HG03103 (cell line): ENCODE measurements at regions not wholly inside any gene's neighbourhood (a gene's known extent, or its start where the extent isn't known, plus 50 kb on each side); places are given as distances from the start of the nearest gene placed in this dataset.
"Not testable (repeated sequence)": the region's sequence is repeated elsewhere in the genome, so short reads cannot be mapped to it uniquely, and the experiment has no call there.

Source experiments
- ATAC-seq: cut with Tn5 transposase; IDR thresholded peaks from one replicate; pipeline ENCODE4 v1.9.1; 2021; ENCODE audit warnings: low read depth; ENCODE audit not compliant: unreplicated experiment

DNA sequence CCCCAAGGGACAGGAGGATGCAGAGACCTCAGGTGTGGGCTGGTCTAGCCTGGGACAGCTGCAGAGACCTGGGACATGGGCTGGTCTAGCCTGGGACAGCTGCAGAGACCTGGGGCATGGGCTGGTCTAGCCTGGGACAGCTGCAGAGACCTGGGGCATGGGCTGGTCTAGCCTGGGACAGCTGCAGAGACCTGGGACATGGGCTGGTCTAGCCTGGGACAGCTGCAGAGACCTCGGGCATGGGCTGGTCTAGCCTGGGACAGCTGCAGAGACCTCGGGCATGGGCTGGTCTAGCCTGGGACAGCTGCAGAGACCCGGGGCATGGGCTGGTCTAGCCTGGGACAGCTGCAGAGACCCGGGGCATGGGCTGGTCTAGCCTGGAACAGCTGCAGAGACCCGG is 310.8 kb downstream of the TEX29 start:
- not testable (repeated sequence) for ATAC-seq

DNA sequence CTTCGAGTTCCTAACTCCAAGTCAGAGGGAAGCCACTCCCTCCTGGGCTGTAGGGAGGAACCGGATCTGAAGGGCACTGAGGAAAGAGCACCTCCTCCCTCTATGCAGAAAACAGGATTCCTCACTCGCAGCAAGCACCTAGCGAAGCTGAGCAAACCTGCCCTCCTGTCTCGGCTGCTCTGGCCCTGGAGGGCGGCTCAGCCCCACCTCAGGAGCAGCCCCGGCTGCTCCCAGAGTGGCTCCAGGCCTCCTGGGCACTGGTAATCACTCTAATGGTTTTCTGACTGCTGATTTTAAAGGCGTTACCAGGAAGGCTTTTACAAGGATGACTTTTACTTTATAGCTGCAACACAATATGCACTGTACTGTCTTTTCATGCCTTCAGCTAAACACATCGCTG is 312.5 kb downstream of the TEX29 start:
- no peak for ATAC-seq

GRCh38 chr13:111633401-111633800 is 313.0 kb downstream of the TEX29 start:
- ATAC-seq = no peak

- ATAC-seq = no peak
These were observed 314.0 kb downstream of the TEX29 start for GRCh38 chr13:111634410-111634809.

- ATAC-seq = no peak
These were observed 315.8 kb downstream of the TEX29 start for GRCh38 chr13:111636271-111636670.

GRCh38 chr13:111636804-111637203 is 316.4 kb downstream of the TEX29 start:
- no peak for ATAC-seq

GRCh38 chr13:111637365-111637764 is 316.9 kb downstream of the TEX29 start:
- no peak for ATAC-seq

- no peak for ATAC-seq
These were observed 317.8 kb downstream of the TEX29 start for GRCh38 chr13:111638233-111638632.

DNA sequence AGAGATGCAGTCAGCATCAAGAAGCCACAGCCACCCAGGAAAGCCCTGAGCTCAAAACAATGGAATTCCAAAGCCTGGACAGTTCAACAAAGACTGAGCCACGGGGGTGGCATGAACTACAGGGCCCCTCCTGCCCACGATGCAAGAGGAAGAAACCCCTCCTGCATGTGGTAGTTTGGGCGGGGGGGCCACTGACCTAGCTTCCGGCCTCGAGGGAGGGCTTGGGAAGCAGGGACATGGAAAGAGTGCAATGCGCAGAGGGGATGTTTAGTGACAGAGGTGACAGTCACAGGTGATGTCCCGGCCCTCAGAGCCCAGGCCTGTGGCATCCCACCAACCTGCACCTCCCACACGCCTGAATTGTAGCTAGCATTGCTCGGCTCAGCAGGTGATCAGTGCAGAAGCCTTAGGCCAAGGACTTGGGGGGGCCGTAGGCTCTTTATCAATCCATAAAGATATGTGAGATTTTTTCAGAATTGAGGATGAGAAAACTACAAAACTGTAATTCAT is 318.8 kb downstream of the TEX29 start:
- no peak for ATAC-seq

DNA sequence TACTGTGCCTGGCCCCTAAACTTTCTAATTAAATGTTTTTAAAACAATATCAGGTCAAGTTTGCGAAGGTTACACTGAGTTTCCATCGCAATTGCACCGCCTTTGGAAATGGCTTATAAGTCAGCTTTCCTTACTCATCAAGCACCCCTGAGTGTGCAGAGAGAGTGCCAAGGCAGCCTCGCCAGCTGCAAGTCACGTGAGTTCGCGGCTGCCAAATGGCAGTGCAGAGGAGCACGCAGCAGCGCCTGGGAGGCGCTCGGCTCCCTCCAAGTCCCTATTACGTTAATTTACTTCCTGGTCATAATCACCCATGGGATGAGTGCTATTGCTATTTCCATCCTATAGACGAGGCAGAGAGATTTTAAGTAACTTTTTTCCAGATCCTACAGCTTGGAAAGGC is 319.6 kb downstream of the TEX29 start:
- no peak for ATAC-seq

DNA sequence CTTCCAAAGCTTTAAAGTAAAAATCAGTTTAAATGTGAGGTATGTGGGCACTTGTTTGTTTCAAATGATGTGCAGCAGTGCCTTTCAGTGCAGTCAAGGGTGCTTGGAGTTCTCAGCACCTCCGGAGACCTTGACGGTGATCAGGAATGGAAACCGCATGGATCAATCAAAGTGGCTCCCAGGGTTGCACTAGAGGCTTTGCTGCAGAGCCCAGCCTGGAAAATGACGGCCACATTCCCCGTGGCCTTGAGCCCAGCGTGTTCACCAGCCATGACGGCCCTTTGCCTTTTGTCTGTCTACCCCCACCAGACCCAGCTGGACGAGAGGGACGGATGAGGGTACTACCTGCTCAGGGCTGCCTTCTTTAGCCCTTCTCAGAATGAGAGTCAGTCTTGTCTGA is 320.0 kb downstream of the TEX29 start:
- ATAC-seq = no peak

- no peak for ATAC-seq
These were observed 321.8 kb downstream of the TEX29 start for GRCh38 chr13:111642156-111642767.

GRCh38 chr13:111644750-111645149 is 324.3 kb downstream of the TEX29 start:
- no peak for ATAC-seq

DNA sequence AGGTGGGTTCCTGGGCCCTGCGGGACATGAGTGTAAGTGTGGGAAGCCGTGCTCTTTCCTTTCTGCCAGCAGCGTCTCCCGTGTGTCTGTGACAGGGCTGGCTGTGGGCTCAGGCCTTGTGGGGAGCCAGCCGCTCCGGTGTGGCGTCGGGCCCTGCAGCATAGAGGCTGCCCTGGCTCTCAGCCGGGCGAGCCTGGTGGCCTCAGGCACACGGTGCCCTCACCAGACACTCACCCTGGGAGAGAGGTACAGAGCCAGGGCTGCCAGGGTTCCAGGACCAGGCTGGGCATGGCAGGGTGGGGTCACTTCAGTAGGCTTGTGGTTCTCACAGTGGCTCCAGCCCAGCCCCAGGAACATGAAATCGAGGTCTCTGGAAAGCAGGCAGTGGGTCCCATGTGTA is 324.8 kb downstream of the TEX29 start:
- no peak for ATAC-seq

DNA sequence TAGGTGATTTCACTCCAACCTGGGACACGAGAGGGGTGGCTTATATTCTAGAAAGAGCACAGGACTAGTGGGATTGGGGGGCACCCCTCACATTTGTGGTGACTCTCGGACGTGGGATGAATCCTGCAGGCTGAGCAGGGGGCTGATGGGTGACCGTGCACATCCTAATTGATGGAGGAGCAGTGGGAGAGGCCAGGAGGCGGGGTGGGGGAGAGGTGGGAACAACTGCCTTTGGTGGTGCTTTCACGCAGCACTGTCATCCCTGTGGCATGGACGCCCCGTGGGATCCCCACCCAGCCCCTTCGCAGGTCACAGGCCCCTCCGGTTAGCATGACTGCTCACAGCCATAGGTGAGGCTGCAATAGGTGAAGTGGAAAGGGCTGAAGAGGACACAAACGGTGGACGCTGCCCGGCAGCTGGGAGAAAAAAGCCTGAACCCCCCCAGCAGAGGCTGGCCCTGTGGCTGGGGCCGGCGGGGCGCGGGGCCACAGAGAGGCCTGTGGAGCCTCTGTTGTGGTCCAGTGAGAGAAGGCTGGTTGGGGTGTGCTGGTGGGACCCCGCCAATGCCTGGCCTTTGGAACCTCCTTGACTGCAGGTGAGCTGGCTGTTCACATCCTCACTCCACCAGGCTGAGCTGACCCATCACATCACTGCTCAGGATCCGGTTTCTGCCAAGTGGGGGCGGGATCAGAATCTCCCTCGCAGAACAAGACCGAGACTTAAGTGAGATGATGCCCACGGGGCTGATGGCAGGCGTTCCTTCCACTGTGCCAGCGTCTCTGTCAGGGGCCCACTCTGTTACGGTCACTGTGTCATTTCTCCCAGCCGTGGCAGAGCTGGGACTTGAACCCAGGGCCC is 325.4 kb downstream of the TEX29 start:
- ATAC-seq = no peak

GRCh38 chr13:111646456-111646855 is 326.0 kb downstream of the TEX29 start:
- ATAC-seq = no peak

DNA sequence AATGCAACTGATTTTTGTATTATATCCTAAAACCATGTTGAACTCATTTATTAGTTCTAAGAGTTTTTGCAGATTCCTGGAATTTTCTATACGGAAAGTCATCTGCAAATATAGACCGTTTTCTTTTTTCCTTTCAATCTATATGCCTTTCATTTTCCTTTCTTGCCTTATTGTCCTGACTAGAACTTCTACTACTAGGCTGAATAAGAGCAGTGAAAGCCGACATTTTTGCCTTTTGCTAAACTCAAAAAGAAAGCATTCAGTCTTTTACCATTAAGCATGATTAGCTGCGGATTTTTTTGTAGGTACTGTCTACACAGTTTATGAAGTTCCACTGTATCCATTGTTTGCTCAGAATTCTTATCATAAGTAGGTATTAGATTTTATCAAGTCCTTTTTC is 328.4 kb downstream of the TEX29 start:
- ATAC-seq = no peak

DNA sequence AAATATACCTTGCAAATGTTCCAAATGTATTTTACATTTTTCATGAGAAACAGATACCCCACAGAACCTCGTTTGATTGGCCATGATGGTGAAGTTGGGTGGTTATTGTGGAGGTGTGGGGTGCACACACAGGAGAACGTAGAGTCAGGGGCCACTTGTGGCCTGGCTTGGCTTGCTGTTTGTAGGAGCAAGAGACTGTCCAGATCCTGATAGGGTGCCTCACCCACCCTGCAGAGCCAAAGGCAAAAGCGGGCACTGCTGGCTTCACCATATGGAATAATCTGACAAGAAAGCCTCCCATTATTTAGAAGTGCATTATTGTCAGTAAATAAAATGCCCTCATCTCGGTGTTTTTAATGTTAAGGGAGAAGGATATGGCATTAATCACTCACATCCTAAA is 330.2 kb downstream of the TEX29 start:
- no peak for ATAC-seq

DNA sequence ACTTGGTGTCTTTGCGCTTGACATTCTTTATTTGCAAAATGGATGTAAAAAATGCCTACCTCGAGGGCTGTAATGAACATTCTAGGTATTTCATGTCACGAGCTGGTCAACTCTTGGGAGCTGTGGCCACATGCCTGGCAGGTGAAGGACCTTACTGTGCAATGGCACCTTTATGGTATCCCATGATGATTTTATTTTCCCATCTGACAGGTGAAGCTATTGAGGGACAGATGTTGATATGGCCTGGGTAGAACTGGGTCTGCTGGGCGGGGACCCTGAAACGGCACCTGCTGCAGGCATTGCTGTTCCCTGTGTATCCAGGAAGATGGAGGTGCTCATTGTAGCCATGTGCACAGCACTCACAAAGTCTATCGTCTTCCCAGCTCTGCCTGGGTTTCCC is 332.2 kb downstream of the TEX29 start:
- ATAC-seq = no peak

DNA sequence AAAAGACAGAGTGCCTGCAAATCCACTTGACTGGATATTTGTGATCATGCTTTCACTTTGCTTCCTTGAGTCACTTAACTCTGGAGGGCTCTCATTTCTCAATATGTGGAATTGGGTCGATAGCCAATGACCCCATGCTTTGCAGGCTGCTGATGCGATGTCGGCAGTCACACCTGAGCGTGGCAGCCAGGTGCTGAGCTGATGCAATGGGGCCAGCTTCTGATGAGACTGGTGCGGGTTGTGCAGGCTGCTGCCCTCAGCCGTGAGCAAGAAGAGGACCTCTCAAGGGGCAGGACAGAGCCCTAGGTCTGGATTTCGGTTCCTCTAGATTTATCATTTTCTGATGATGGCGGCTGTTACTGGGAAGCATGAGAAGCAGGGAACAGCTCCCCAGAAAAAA is 334.1 kb downstream of the TEX29 start:
- no peak for ATAC-seq

- no peak for ATAC-seq
These were observed 336.0 kb downstream of the TEX29 start for GRCh38 chr13:111656439-111656838.

DNA sequence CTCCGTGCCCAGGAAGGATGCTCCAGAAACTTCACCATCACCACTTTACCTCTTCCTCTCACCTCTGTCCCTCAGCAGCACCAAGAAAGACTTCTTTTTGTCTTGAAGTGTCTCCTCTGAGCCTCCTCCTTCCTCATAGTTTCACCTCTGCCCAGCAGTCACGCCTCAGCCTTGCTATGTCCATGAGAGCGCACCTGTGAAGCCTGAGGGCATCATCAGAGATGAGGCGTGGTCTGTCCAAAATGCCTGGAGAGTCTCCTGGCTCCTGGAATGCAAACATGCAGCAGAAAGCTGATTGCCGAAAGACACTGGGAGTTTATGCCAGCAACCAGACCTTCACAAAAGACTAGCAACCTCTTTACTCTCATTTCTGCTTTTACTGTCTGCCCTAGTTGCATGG is 336.6 kb downstream of the TEX29 start:
- no peak for ATAC-seq
